WI38 (cell line): ENCODE measurements at regions not wholly inside any gene's neighbourhood (a gene's known extent, or its start where the extent isn't known, plus 50 kb on each side); places are given as distances from the start of the nearest gene placed in this dataset.

ENCODE experiments used
- H3K4me3 ChIP-seq: 2 replicates; pipeline ENCODE4 v1.5.1; 2011; ENCODE audit warnings: low read depth, mild to moderate bottlenecking, control low read depth, low read length
- CTCF ChIP-seq: IDR thresholded peaks from 2 replicates; pipeline ENCODE4 v1.5.1; 2012; ENCODE audit warnings: low read depth, mild to moderate bottlenecking, control low read depth, low read length

GRCh38 chr12:5185435-5186069 is 141.9 kb downstream of the KCNA5 start:
- TF ChIP-seq CTCF, result no peak
- H3K4me3 ChIP-seq, result peak overlapping the region; percentile 23

GRCh38 chr12:5186715-5187114 is 143.0 kb downstream of the KCNA5 start:
- TF ChIP-seq CTCF, result no peak
- H3K4me3 ChIP-seq, result no peak overlapping the region

GRCh38 chr12:5187136-5187535 is 143.5 kb downstream of the KCNA5 start:
- TF ChIP-seq CTCF, result no peak

GRCh38 chr12:5188472-5188871 is 144.8 kb downstream of the KCNA5 start:
- TF ChIP-seq CTCF, result no peak
- no peak overlapping the region for H3K4me3 ChIP-seq

More at GRCh38 chr12:5187136-5187535, 143.5 kb downstream of the KCNA5 start:
- H3K4me3 ChIP-seq, result no peak overlapping the region

- TF ChIP-seq CTCF, result no peak
- H3K4me3 ChIP-seq, result no peak overlapping the region
These were observed 145.5 kb downstream of the KCNA5 start for GRCh38 chr12:5189173-5189572.

- TF ChIP-seq CTCF, result no peak
- H3K4me3 ChIP-seq, result no peak overlapping the region
These were observed 148.3 kb downstream of the KCNA5 start for GRCh38 chr12:5191803-5192538.

- no peak overlapping the region for H3K4me3 ChIP-seq
- TF ChIP-seq CTCF, result no peak
These were observed 149.0 kb downstream of the KCNA5 start for GRCh38 chr12:5192726-5193125.
